ENCODE measurements at regions not wholly inside any gene's neighbourhood (a gene's known extent, or its start where the extent isn't known, plus 50 kb on each side); places are given as distances from the start of the nearest gene placed in this dataset.

GRCh38 chr3:28028554-28028953 is 212.9 kb upstream of the CMC1 start:
- TF ChIP-seq POLR2A (IDR thresholded peaks at IDR 0.05): no peak
- TF ChIP-seq, protein P1, sequence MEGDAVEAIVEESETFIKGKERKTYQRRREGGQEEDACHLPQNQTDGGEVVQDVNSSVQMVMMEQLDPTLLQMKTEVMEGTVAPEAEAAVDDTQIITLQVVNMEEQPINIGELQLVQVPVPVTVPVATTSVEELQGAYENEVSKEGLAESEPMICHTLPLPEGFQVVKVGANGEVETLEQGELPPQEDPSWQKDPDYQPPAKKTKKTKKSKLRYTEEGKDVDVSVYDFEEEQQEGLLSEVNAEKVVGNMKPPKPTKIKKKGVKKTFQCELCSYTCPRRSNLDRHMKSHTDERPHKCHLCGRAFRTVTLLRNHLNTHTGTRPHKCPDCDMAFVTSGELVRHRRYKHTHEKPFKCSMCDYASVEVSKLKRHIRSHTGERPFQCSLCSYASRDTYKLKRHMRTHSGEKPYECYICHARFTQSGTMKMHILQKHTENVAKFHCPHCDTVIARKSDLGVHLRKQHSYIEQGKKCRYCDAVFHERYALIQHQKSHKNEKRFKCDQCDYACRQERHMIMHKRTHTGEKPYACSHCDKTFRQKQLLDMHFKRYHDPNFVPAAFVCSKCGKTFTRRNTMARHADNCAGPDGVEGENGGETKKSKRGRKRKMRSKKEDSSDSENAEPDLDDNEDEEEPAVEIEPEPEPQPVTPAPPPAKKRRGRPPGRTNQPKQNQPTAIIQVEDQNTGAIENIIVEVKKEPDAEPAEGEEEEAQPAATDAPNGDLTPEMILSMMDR (IDR thresholded peaks at IDR 0.05): no peak

Measured in uterus (tissue), 2 donors.